ENCODE measurements at regions not wholly inside any gene's neighbourhood (a gene's known extent, or its start where the extent isn't known, plus 50 kb on each side); places are given as distances from the start of the nearest gene placed in this dataset.

GRCh38 chr4:84394386-84394785, 104.7 kb downstream of the NKX6-1 start:
- TF ChIP-seq CTCF (conservative IDR thresholded peaks at IDR 0.05; ENCODE audit: low read depth in 2 of 2): no peak
- TF ChIP-seq ZNF114 (CRISPR knock-in tag; IDR thresholded peaks at IDR 0.05): no peak
- TF ChIP-seq POLR2AphosphoS5 (IDR thresholded peaks at IDR 0.05; ENCODE audit: low read depth): no peak

Measured in GM23338 (cell line).